ENCODE measurements at regions not wholly inside any gene's neighbourhood (a gene's known extent, or its start where the extent isn't known, plus 50 kb on each side); places are given as distances from the start of the nearest gene placed in this dataset.

GRCh38 chr6:14676977-14677781 is 559.6 kb downstream of the CD83 start:
- TF ChIP-seq TOX (CRISPR knock-in tag; IDR thresholded peaks at IDR 0.05; ENCODE audit: borderline replicate concordance), result no peak
- no peak for ATAC-seq

- TF ChIP-seq, protein P1, sequence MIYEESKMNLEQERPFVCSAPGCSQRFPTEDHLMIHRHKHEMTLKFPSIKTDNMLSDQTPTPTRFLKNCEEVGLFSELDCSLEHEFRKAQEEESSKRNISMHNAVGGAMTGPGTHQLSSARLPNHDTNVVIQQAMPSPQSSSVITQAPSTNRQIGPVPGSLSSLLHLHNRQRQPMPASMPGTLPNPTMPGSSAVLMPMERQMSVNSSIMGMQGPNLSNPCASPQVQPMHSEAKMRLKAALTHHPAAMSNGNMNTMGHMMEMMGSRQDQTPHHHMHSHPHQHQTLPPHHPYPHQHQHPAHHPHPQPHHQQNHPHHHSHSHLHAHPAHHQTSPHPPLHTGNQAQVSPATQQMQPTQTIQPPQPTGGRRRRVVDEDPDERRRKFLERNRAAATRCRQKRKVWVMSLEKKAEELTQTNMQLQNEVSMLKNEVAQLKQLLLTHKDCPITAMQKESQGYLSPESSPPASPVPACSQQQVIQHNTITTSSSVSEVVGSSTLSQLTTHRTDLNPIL (CRISPR knock-in tag; IDR thresholded peaks at IDR 0.05; ENCODE audit: low read depth), result no peak
- TF ChIP-seq ZNF8 (CRISPR knock-in tag; IDR thresholded peaks at IDR 0.05) (no peak), TSHZ2 (CRISPR knock-in tag; IDR thresholded peaks at IDR 0.05) (no peak), ISL1 (CRISPR knock-in tag; IDR thresholded peaks at IDR 0.05) (no peak), RARB (CRISPR knock-in tag; IDR thresholded peaks at IDR 0.05) (no peak), CSDC2 (CRISPR knock-in tag; IDR thresholded peaks at IDR 0.05) (no peak), ARNTL (CRISPR knock-in tag; IDR thresholded peaks at IDR 0.05; ENCODE audit: borderline replicate concordance, low read depth) (no peak), TOX (CRISPR knock-in tag; IDR thresholded peaks at IDR 0.05; ENCODE audit: borderline replicate concordance) (no peak), ZFP3 (CRISPR knock-in tag; IDR thresholded peaks at IDR 0.05) (no peak), SNAI2 (CRISPR knock-in tag; IDR thresholded peaks at IDR 0.05) (no peak)
- ATAC-seq, result no peak
Observed at GRCh38 chr6:14681699-14682487, 564.0 kb upstream of the JARID2 start.

- ATAC-seq, result no peak
- TF ChIP-seq RARB (CRISPR knock-in tag; IDR thresholded peaks at IDR 0.05) (no peak), PPARA (CRISPR knock-in tag; IDR thresholded peaks at IDR 0.05; ENCODE audit: borderline replicate concordance) (no peak), TOX (CRISPR knock-in tag; IDR thresholded peaks at IDR 0.05; ENCODE audit: borderline replicate concordance) (no peak)
- TF ChIP-seq, protein P1 (CRISPR knock-in tag; IDR thresholded peaks at IDR 0.05; ENCODE audit: low read depth), result no peak
Observed at GRCh38 chr6:14682812-14683211, 563.1 kb upstream of the JARID2 start.

DNA sequence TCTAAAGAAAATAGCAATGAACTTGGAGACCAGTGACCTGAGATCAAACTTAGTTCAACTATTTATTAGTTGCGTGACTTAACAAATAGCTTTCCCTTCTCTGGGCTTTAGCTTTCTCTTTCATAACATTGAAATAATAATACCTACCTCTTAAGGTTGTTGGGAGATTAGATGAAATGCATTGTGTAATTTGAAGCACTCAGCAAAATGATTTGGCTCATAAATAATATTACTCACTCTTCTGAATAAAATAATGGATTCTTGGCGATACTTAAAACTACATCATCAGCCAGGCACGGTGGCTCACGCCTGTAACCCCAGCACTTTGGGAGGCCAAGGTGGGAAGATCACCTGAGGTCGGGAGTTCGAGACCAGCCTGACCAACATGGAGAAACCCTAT is 556.2 kb upstream of the JARID2 start:
- no peak for ATAC-seq
- TF ChIP-seq TSHZ2 (CRISPR knock-in tag; IDR thresholded peaks at IDR 0.05), result no peak

DNA sequence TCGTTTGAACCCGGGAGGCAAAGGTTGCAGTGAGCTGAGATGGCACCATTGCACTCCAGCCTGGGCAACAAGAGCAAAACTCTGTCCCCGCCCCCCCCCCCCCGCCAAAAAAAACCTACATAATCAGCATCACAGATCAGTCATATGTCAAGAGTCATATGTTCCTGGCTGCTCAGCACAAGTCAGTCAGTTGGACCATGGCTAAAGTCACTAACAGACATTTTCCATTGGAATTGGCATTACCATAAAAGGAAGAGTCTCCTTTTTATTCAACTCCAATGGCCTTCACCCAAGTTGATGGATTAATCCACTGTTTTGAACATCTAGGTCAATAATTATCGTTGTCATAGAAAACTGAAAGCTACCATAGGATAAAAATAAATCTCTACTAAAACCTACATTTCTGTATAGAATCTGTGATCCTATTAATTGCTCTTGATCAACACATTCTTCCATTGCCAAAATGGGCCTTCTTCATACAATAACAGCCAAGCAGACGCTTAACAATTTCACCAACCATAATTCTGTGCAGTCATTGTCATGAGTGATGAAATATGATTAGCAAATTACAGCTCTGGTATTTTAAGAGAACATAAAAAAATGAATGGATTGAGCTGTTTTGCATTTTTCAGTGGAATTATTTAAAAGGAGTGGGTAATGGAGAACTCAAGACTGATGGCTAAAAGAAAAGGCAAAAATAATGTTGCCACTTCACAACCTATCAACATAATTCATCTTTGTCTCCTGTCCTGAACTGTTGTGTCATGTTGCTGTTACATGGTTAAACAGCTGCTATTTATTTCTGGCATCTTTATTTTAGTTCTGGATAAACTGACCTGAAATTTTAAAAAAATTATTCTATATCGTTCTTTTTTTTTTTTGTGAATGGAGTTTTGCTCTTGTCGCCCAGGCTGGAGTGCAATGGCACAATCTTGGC is 555.5 kb upstream of the JARID2 start:
- no peak for ATAC-seq
- TF ChIP-seq ZNF565 (CRISPR knock-in tag; conservative IDR thresholded peaks at IDR 0.05; ENCODE audit: low read depth), result no peak
- TF ChIP-seq ZNF8 (CRISPR knock-in tag; IDR thresholded peaks at IDR 0.05), result no peak
- no peak for TF ChIP-seq ZNF70 (CRISPR knock-in tag; IDR thresholded peaks at IDR 0.05)
- TF ChIP-seq, protein P2, sequence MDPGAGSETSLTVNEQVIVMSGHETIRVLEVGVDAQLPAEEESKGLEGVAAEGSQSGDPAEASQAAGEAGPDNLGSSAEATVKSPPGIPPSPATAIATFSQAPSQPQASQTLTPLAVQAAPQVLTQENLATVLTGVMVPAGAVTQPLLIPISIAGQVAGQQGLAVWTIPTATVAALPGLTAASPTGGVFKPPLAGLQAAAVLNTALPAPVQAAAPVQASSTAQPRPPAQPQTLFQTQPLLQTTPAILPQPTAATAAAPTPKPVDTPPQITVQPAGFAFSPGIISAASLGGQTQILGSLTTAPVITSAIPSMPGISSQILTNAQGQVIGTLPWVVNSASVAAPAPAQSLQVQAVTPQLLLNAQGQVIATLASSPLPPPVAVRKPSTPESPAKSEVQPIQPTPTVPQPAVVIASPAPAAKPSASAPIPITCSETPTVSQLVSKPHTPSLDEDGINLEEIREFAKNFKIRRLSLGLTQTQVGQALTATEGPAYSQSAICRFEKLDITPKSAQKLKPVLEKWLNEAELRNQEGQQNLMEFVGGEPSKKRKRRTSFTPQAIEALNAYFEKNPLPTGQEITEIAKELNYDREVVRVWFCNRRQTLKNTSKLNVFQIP (CRISPR knock-in tag; IDR thresholded peaks at IDR 0.05; ENCODE audit: borderline replicate concordance, low read depth), result no peak
- TF ChIP-seq ZFP30 (CRISPR knock-in tag; IDR thresholded peaks at IDR 0.05), result no peak
- no peak for TF ChIP-seq BACH2 (CRISPR knock-in tag; IDR thresholded peaks at IDR 0.05; ENCODE audit: borderline replicate concordance)
- no peak for TF ChIP-seq GLIS3 (CRISPR knock-in tag; IDR thresholded peaks at IDR 0.05)
- TF ChIP-seq, protein P3, sequence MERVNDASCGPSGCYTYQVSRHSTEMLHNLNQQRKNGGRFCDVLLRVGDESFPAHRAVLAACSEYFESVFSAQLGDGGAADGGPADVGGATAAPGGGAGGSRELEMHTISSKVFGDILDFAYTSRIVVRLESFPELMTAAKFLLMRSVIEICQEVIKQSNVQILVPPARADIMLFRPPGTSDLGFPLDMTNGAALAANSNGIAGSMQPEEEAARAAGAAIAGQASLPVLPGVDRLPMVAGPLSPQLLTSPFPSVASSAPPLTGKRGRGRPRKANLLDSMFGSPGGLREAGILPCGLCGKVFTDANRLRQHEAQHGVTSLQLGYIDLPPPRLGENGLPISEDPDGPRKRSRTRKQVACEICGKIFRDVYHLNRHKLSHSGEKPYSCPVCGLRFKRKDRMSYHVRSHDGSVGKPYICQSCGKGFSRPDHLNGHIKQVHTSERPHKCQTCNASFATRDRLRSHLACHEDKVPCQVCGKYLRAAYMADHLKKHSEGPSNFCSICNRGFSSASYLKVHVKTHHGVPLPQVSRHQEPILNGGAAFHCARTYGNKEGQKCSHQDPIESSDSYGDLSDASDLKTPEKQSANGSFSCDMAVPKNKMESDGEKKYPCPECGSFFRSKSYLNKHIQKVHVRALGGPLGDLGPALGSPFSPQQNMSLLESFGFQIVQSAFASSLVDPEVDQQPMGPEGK (CRISPR knock-in tag; IDR thresholded peaks at IDR 0.05; ENCODE audit: borderline replicate concordance), result no peak
- TF ChIP-seq TOX (CRISPR knock-in tag; IDR thresholded peaks at IDR 0.05; ENCODE audit: borderline replicate concordance), result no peak
- no peak for TF ChIP-seq ARNTL (CRISPR knock-in tag; IDR thresholded peaks at IDR 0.05; ENCODE audit: borderline replicate concordance, low read depth)
- TF ChIP-seq SNAI2 (CRISPR knock-in tag; IDR thresholded peaks at IDR 0.05), result no peak
